ENCODE measurements at regions not wholly inside any gene's neighbourhood (a gene's known extent, or its start where the extent isn't known, plus 50 kb on each side); places are given as distances from the start of the nearest gene placed in this dataset.

GRCh38 chr14:59127437-59127732, 61.1 kb upstream of the DAAM1 start:
- Histone ChIP-seq H4K91ac (replicated peaks; ENCODE audit: insufficient read length, low read length) (no peak overlapping the region), H3K4ac (replicated peaks; ENCODE audit: insufficient read length, low read depth, low read length) (no peak overlapping the region), H3K18ac (ENCODE audit: extremely low read depth, low read length) (no peak overlapping the region), H3K23ac (ENCODE audit: insufficient read length) (no peak overlapping the region), H2AK5ac (ENCODE audit: low read depth, low read length) (no peak overlapping the region), H4K5ac (ENCODE audit: insufficient read length, low read depth, low read length) (no peak overlapping the region), H3K27ac (ENCODE audit: low read depth, low read length) (no peak overlapping the region), H3K4me1 (replicated peaks in 1 of 4; ENCODE audit: control insufficient read depth in 3 of 4, insufficient read depth in 4 of 4, low read length in 3 of 4) (no peaks in the 10 kb centered on the region), H3K14ac (ENCODE audit: insufficient read length) (no peak overlapping the region), H3K4me2 (ENCODE audit: insufficient read depth in 1 of 2, low read depth in 2 of 2, low read length in 2 of 2) (no peak overlapping the region), H2BK5ac (ENCODE audit: low read depth, low read length) (no peak overlapping the region), H2BK20ac (ENCODE audit: low read length) (no peak overlapping the region), H3K4me3 (ENCODE audit: extremely low read depth in 1 of 4, insufficient read depth in 2 of 4, low read depth in 3 of 4, low read length in 4 of 4) (no peak overlapping the region), H3K9ac (replicated peaks in 1 of 4; ENCODE audit: extremely low read depth in 1 of 4, low read depth in 3 of 4, low read length in 3 of 4) (no peak overlapping the region), H3K27me3 (replicated peaks in 1 of 4; ENCODE audit: control insufficient read depth in 3 of 4, extremely low read depth in 1 of 4, insufficient read depth in 3 of 4, low read length in 3 of 4) (no peaks in the 10 kb centered on the region), H2BK15ac (ENCODE audit: low read length) (no peak overlapping the region), H3K79me2 (ENCODE audit: control insufficient read depth in 1 of 2, insufficient read depth in 2 of 2, low read length in 2 of 2) (no peaks in the 10 kb centered on the region), H4K20me1 (replicated peaks in 1 of 2; ENCODE audit: control insufficient read depth in 1 of 2, insufficient read depth in 2 of 2, low read length in 2 of 2) (no peaks in the 10 kb centered on the region), H3K9me3 (ENCODE audit: insufficient read depth in 2 of 2, low read depth in 1 of 2, low read length in 1 of 2) (no peaks in the 10 kb centered on the region), H3K36me3 (ENCODE audit: control insufficient read depth in 2 of 4, insufficient read depth in 4 of 4, low read length in 3 of 4) (no peaks in the 10 kb centered on the region), H3K56ac (replicated peaks; ENCODE audit: insufficient read length, low read depth, low read length) (no peak overlapping the region), H2BK120ac (replicated peaks; ENCODE audit: low read depth, low read length) (no peak overlapping the region), H3K23me2 (ENCODE audit: low read depth, low read length) (no peaks in the 10 kb centered on the region), H4K8ac (ENCODE audit: extremely low read depth, insufficient read depth, low read length) (no peak overlapping the region), H3K79me1 (ENCODE audit: low read depth, low read length) (no peaks in the 10 kb centered on the region), H2BK12ac (ENCODE audit: low read depth, low read length) (no peak overlapping the region), H2AFZ (ENCODE audit: low read length) (no peak overlapping the region)
- ChIA-PET CTCF (ENCODE audit: partially characterized antibody) (interaction anchor here (1.0 to 7.4 kb wide), 5 partner anchors 18 to 317 kb away, joined by 3 to 66 read pairs (median 5); no protein-coding TSS in a partner anchor), POLR2A (ENCODE audit: partially characterized antibody) (no interaction called here)
- TF ChIP-seq CTBP2 (IDR thresholded peaks at IDR 0.05; ENCODE audit: borderline replicate concordance, insufficient read depth, insufficient read length, low read length) (no peak), CTCF (IDR thresholded peaks at IDR 0.05; ENCODE audit: control extremely low read depth in 1 of 3, insufficient read depth in 1 of 3, low read depth in 1 of 3, low read length in 3 of 3) (no peak), HDAC2 (IDR thresholded peaks at IDR 0.05; ENCODE audit: borderline replicate concordance in 1 of 2, low read depth in 2 of 2, low read length in 2 of 2) (no peak), CBX8 (IDR thresholded peaks at IDR 0.05; ENCODE audit: borderline replicate concordance, low read depth, low read length) (no peak), PHF8 (conservative IDR thresholded peaks at IDR 0.05; ENCODE audit: low read depth, low read length) (no peak), SAP30 (IDR thresholded peaks at IDR 0.05; ENCODE audit: insufficient read depth, insufficient replicate concordance, low read length) (no peak), SIX5 (IDR thresholded peaks at IDR 0.05; ENCODE audit: low read depth, low read length) (no peak), GABPA (IDR thresholded peaks at IDR 0.05; ENCODE audit: borderline replicate concordance, insufficient read depth, low read length) (no peak), RFX5 (IDR thresholded peaks at IDR 0.05; ENCODE audit: borderline replicate concordance, low read depth, low read length) (no peak), BACH1 (IDR thresholded peaks at IDR 0.05; ENCODE audit: low read length) (no peak), TCF12 (IDR thresholded peaks at IDR 0.05; ENCODE audit: low read depth, low read length) (no peak)
- 21% methylated on average over 1 of the region's 1 CpG; no CpG with 5 or more reads in 1 of the 2 experiments for WGBS, 2 experiments (ENCODE audit: extremely low coverage in 1 of 2, insufficient coverage in 1 of 2, insufficient read length in 1 of 2, insufficient replicate concordance in 2 of 2, low coverage in 1 of 2, low lambda C conversion rate in 2 of 2, missing lambda C conversion rate in 1 of 2)
- no peak for DNase-seq (ENCODE audit: low read depth in 1 of 2, low spot score in 2 of 2)
- FAIRE-seq: no peak
